GM12891 (cell line): ENCODE measurements at regions not wholly inside any gene's neighbourhood (a gene's known extent, or its start where the extent isn't known, plus 50 kb on each side); places are given as distances from the start of the nearest gene placed in this dataset.

Experiments
- POLR2A ChIP-seq: IDR thresholded peaks from 2 replicates; pipeline ENCODE4 v1.6.1; 2011; ENCODE audit warnings: low read depth, low read length, control low read depth
- SPI1 ChIP-seq: IDR thresholded peaks from 2 replicates; pipeline ENCODE4 v1.6.1; 2011; ENCODE audit warnings: low read depth, low read length, control low read depth
- TAF1 ChIP-seq: IDR thresholded peaks from 2 replicates; pipeline ENCODE4 v1.6.1; 2011; ENCODE audit warnings: low read depth, low read length, control low read depth

DNA sequence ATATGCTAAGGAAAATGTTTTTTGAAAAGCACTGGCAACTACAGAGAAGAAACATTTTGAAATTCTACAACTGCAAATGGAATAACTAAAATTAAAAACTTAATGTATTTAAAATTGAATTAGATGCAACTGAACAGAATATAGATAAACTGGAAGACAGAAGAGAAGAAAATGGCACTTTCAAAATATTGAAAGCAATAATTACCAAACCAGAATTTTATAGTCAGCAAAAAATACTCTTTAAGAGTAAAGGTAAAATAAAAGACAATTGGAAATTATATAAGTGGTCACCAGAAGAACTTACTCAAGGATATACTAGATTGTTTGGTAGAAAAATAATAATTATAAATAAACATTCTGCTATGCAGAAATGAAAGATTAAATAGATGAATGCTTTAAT is 927.7 kb upstream of the ZWINT start:
- TF ChIP-seq POLR2A = no peak
- TF ChIP-seq TAF1 = no peak
- TF ChIP-seq SPI1 = no peak
